ENCODE measurements at regions not wholly inside any gene's neighbourhood (a gene's known extent, or its start where the extent isn't known, plus 50 kb on each side); places are given as distances from the start of the nearest gene placed in this dataset.

- ATAC-seq (ENCODE audit: insufficient number of reproducible peaks, low FRiP score, low read depth): no peak
- Histone ChIP-seq H3K4me1 (ENCODE audit: control insufficient read depth in 1 of 2, low read depth in 2 of 2) (peaks cover 2 to 6% of the 10 kb centered on the region in 2 donors), H3K4me3 (no peak overlapping the region), H3K9me3 (no peaks in the 10 kb centered on the region), H3K27me3 (replicated peaks; ENCODE audit: insufficient read depth) (no peaks in the 10 kb centered on the region), H3K27ac (no peak overlapping the region), H3K36me3 (no peaks in the 10 kb centered on the region)
- TF ChIP-seq, protein P1, sequence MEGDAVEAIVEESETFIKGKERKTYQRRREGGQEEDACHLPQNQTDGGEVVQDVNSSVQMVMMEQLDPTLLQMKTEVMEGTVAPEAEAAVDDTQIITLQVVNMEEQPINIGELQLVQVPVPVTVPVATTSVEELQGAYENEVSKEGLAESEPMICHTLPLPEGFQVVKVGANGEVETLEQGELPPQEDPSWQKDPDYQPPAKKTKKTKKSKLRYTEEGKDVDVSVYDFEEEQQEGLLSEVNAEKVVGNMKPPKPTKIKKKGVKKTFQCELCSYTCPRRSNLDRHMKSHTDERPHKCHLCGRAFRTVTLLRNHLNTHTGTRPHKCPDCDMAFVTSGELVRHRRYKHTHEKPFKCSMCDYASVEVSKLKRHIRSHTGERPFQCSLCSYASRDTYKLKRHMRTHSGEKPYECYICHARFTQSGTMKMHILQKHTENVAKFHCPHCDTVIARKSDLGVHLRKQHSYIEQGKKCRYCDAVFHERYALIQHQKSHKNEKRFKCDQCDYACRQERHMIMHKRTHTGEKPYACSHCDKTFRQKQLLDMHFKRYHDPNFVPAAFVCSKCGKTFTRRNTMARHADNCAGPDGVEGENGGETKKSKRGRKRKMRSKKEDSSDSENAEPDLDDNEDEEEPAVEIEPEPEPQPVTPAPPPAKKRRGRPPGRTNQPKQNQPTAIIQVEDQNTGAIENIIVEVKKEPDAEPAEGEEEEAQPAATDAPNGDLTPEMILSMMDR (IDR thresholded peaks at IDR 0.05): no peak
- no peak for DNase-seq (ENCODE audit: low spot score)
Measured at GRCh38 chr11:86141727-86142126, 72.8 kb upstream of the PICALM start.

- H3K4me1 ChIP-seq (ENCODE audit: control insufficient read depth in 1 of 2, low read depth in 2 of 2): peaks cover 8 to 19% of the 10 kb centered on the region in 2 donors
- no peak overlapping the region for H3K4me3 ChIP-seq
- no peaks in the 10 kb centered on the region for H3K9me3 ChIP-seq
- H3K27ac ChIP-seq: no peak overlapping the region
- no peaks in the 10 kb centered on the region for H3K27me3 ChIP-seq (replicated peaks; ENCODE audit: insufficient read depth)
- ATAC-seq (ENCODE audit: insufficient number of reproducible peaks, low FRiP score, low read depth): no peak
- no peaks in the 10 kb centered on the region for H3K36me3 ChIP-seq
- TF ChIP-seq, protein P1 (IDR thresholded peaks at IDR 0.05): no peak
- DNase-seq (ENCODE audit: low spot score): no peak
Measured at GRCh38 chr11:86140334-86140990, 71.6 kb upstream of the PICALM start.

DNA sequence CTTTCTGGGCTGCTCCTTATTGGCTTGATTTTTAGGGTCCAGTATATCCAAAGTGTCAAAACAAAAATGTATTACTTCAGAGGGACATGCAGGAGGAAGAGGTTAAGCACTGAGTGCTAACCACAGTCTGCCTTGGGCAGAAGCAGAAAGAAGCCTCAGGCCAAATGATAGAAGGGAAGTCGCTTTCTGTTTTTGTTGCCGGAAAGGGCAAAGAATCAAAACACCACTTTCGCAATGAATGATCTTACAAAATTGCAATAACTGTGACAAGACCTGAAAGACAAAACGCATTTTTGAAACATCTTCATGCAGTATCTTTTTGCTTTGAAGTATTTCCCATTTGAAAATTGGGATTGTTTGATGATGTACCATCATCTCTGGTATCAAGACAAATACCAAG, 70.1 kb upstream of the PICALM start:
- TF ChIP-seq, protein P1 (IDR thresholded peaks at IDR 0.05): no peak
- no peak overlapping the region for H3K27ac ChIP-seq
- H3K4me3 ChIP-seq: no peak overlapping the region
- H3K27me3 ChIP-seq (replicated peaks; ENCODE audit: insufficient read depth): no peaks in the 10 kb centered on the region
- DNase-seq (ENCODE audit: low spot score) (no peak), ATAC-seq (ENCODE audit: insufficient number of reproducible peaks, low FRiP score, low read depth) (peak; percentile 4)
- H3K9me3 ChIP-seq: no peaks in the 10 kb centered on the region
- peaks cover 16 to 31% of the 10 kb centered on the region in 2 donors for H3K4me1 ChIP-seq (ENCODE audit: control insufficient read depth in 1 of 2, low read depth in 2 of 2)
- no peaks in the 10 kb centered on the region for H3K36me3 ChIP-seq

DNA sequence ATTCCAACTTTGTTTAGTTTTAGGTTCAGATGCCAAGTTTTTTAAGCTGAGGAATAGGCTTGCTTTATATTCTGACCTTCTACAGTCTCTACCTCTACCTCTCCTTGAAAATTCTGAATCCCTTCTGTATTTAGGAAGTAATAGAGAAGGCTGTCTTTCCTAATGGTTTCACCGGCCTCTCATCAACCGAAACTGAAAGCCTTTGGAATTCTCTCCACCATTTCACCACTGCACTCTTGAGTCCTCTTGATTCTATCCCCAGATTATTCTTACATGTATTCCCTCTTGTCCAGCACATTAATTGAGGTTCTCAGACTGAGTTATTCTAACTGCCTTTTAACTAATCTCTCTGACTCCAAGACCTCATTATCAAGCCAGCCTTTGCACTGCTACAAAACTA, 67.7 kb upstream of the PICALM start:
- ATAC-seq (ENCODE audit: insufficient number of reproducible peaks, low FRiP score, low read depth) (no peak), DNase-seq (ENCODE audit: low spot score) (no peak)
- no peaks in the 10 kb centered on the region for H3K9me3 ChIP-seq
- no peaks in the 10 kb centered on the region for H3K27me3 ChIP-seq (replicated peaks; ENCODE audit: insufficient read depth)
- TF ChIP-seq, protein P1 (IDR thresholded peaks at IDR 0.05): no peak
- no peak overlapping the region for H3K4me3 ChIP-seq
- H3K36me3 ChIP-seq: no peaks in the 10 kb centered on the region
- H3K4me1 ChIP-seq (ENCODE audit: control insufficient read depth in 1 of 2, low read depth in 2 of 2): peaks cover 16 to 31% of the 10 kb centered on the region in 2 donors
- H3K27ac ChIP-seq: peak overlapping the region in 1 of 2 donors; percentile 26

DNA sequence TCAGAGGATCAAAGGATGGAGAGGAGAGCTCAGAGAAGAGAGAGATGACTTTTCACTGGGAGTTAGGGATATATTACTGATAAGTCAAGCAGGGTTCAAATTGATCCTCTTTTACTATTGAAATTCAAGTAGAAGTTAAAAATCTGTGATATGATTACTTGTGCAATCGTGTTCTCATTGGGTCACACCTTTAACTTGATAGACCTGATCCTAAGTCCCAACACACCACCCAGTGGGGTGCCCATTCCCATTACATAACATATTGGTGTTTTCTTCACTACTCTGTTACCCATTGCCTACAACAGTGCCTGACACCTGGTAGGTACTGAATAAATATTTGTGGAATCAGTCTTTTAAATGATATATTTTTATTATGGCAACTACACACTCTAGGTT, 66.4 kb upstream of the PICALM start:
- no peak overlapping the region for H3K4me3 ChIP-seq
- no peak for DNase-seq (ENCODE audit: low spot score)
- H3K27ac ChIP-seq: peak overlapping the region in 1 of 2 donors; percentile 14
- peaks cover 16 to 26% of the 10 kb centered on the region in 2 donors for H3K4me1 ChIP-seq (ENCODE audit: control insufficient read depth in 1 of 2, low read depth in 2 of 2)
- H3K36me3 ChIP-seq: no peaks in the 10 kb centered on the region
- H3K9me3 ChIP-seq: no peaks in the 10 kb centered on the region
- TF ChIP-seq, protein P1 (IDR thresholded peaks at IDR 0.05): no peak
- H3K27me3 ChIP-seq (replicated peaks; ENCODE audit: insufficient read depth): no peaks in the 10 kb centered on the region
- no peak for ATAC-seq (ENCODE audit: insufficient number of reproducible peaks, low FRiP score, low read depth)

All from thoracic aorta (tissue), 2 donors.